ENCODE measurements at regions not wholly inside any gene's neighbourhood (a gene's known extent, or its start where the extent isn't known, plus 50 kb on each side); places are given as distances from the start of the nearest gene placed in this dataset.

DNA sequence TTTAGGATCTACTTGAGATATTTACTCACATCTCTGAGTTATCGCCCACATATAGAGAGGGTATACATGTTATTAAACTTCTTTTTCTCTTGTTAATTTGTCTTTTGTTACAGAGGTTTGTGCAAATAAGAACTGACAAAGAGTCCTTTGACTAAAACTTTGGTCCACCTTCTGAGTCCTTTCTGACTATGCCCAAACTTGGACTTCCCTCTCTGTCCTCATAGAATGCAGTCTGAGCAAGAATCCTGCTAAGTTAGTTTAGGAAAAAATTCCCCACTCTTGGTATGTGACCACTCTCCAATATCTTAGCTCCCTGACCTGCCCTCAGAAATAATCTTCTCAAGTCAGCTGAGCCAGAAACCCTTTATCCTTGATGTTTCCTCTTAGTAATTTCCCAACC lies 257.5 kb upstream of the REG3G start:
- no peak for TF ChIP-seq CTCF (IDR thresholded peaks at IDR 0.05; ENCODE audit: extremely low read depth, low read depth, low read length)
- DNase-seq (ENCODE audit: insufficient read length, low spot score, missing footprints), result no peak

GRCh38 chr2:78775291-78775690 lies 250.2 kb upstream of the REG3G start:
- Histone ChIP-seq H3K27me3 (ENCODE audit: insufficient read depth, low read length) (no peaks in the 10 kb centered on the region), H2AFZ (ENCODE audit: low read length) (no peak overlapping the region), H3K4me2 (ENCODE audit: insufficient read depth, low read length) (no peak overlapping the region), H3K4me1 (ENCODE audit: insufficient read depth, low read length) (no peaks in the 10 kb centered on the region), H3K36me3 (ENCODE audit: insufficient read depth, low read length) (no peaks in the 10 kb centered on the region), H3K9me3 (ENCODE audit: low read depth, low read length) (no peaks in the 10 kb centered on the region), H3K4me3 (ENCODE audit: insufficient read depth, low read length) (no peak overlapping the region), H3K79me2 (ENCODE audit: insufficient read depth, low read length) (no peaks in the 10 kb centered on the region), H4K20me1 (ENCODE audit: insufficient read depth, low read length) (no peaks in the 10 kb centered on the region), H3K27ac (ENCODE audit: low read depth, low read length) (no peak overlapping the region)
- DNase-seq (ENCODE audit: insufficient read length, low spot score, missing footprints), result no peak
- no peak for TF ChIP-seq CTCF (IDR thresholded peaks at IDR 0.05; ENCODE audit: extremely low read depth, low read depth, low read length)

More for the DNA sequence above, 257.5 kb upstream of the REG3G start:
- Histone ChIP-seq H3K4me3 (ENCODE audit: insufficient read depth, low read length) (no peak overlapping the region), H3K79me2 (ENCODE audit: insufficient read depth, low read length) (no peaks in the 10 kb centered on the region), H2AFZ (ENCODE audit: low read length) (no peak overlapping the region), H3K4me2 (ENCODE audit: insufficient read depth, low read length) (no peak overlapping the region), H3K9me3 (ENCODE audit: low read depth, low read length) (no peaks in the 10 kb centered on the region), H3K4me1 (ENCODE audit: insufficient read depth, low read length) (no peaks in the 10 kb centered on the region), H3K27me3 (ENCODE audit: insufficient read depth, low read length) (no peaks in the 10 kb centered on the region), H3K36me3 (ENCODE audit: insufficient read depth, low read length) (no peaks in the 10 kb centered on the region), H4K20me1 (ENCODE audit: insufficient read depth, low read length) (no peaks in the 10 kb centered on the region), H3K27ac (ENCODE audit: low read depth, low read length) (no peak overlapping the region)

- Histone ChIP-seq H3K27me3 (ENCODE audit: insufficient read depth, low read length) (no peaks in the 10 kb centered on the region), H3K9me3 (ENCODE audit: low read depth, low read length) (no peaks in the 10 kb centered on the region), H3K79me2 (ENCODE audit: insufficient read depth, low read length) (no peaks in the 10 kb centered on the region), H4K20me1 (ENCODE audit: insufficient read depth, low read length) (no peaks in the 10 kb centered on the region), H2AFZ (ENCODE audit: low read length) (no peak overlapping the region), H3K4me2 (ENCODE audit: insufficient read depth, low read length) (no peak overlapping the region), H3K36me3 (ENCODE audit: insufficient read depth, low read length) (no peaks in the 10 kb centered on the region), H3K4me1 (ENCODE audit: insufficient read depth, low read length) (no peaks in the 10 kb centered on the region), H3K4me3 (ENCODE audit: insufficient read depth, low read length) (no peak overlapping the region), H3K27ac (ENCODE audit: low read depth, low read length) (no peak overlapping the region)
- DNase-seq (ENCODE audit: insufficient read length, low spot score, missing footprints), result no peak
- TF ChIP-seq CTCF (IDR thresholded peaks at IDR 0.05; ENCODE audit: extremely low read depth, low read depth, low read length), result no peak
These were observed 246.6 kb upstream of the REG3G start for GRCh38 chr2:78778756-78779510.

- TF ChIP-seq CTCF (IDR thresholded peaks at IDR 0.05; ENCODE audit: extremely low read depth, low read depth, low read length), result no peak
- Histone ChIP-seq H3K4me3 (ENCODE audit: insufficient read depth, low read length) (no peak overlapping the region), H4K20me1 (ENCODE audit: insufficient read depth, low read length) (no peaks in the 10 kb centered on the region), H3K79me2 (ENCODE audit: insufficient read depth, low read length) (no peaks in the 10 kb centered on the region), H3K36me3 (ENCODE audit: insufficient read depth, low read length) (no peaks in the 10 kb centered on the region), H3K4me1 (ENCODE audit: insufficient read depth, low read length) (no peaks in the 10 kb centered on the region), H3K27me3 (ENCODE audit: insufficient read depth, low read length) (no peaks in the 10 kb centered on the region), H3K27ac (ENCODE audit: low read depth, low read length) (no peak overlapping the region), H3K4me2 (ENCODE audit: insufficient read depth, low read length) (no peak overlapping the region), H2AFZ (ENCODE audit: low read length) (no peak overlapping the region), H3K9me3 (ENCODE audit: low read depth, low read length) (no peaks in the 10 kb centered on the region)
- DNase-seq (ENCODE audit: insufficient read length, low spot score, missing footprints), result no peak
These were observed 245.7 kb upstream of the REG3G start for GRCh38 chr2:78779761-78780160.
